Stimulated activated CD4-positive, alpha-beta T cell treated with anti-CD3 and anti-CD28 coated beads, Interleukin-1b, Interleukin-23, amount 100 ng/mL, for 48 hours (primary cell): ENCODE measurements at regions not wholly inside any gene's neighbourhood (a gene's known extent, or its start where the extent isn't known, plus 50 kb on each side); places are given as distances from the start of the nearest gene placed in this dataset.
A peak's percentile ranks its signal among the peaks of the same experiment; 100 is the strongest.

ENCODE experiments used
- DNase-seq: peaks from one replicate; pipeline ENCODE4 v3.0.0-alpha.2; 2020

GRCh38 chr9:85427772-85428171, 314.0 kb downstream of the AGTPBP1 start:
- DNase-seq: no peak

- DNase-seq: peak; percentile 40
These were observed 316.6 kb downstream of the AGTPBP1 start for GRCh38 chr9:85425153-85425611.

GRCh38 chr9:85423422-85423821, 318.3 kb downstream of the AGTPBP1 start:
- no peak for DNase-seq

- no peak for DNase-seq
These were observed 320.1 kb downstream of the AGTPBP1 start for GRCh38 chr9:85421641-85422040.

- DNase-seq: no peak
These were observed 321.0 kb downstream of the AGTPBP1 start for GRCh38 chr9:85420750-85421149.

- no peak for DNase-seq
These were observed 324.1 kb downstream of the AGTPBP1 start for GRCh38 chr9:85417674-85418073.

GRCh38 chr9:85416715-85417114, 325.0 kb downstream of the AGTPBP1 start:
- no peak for DNase-seq

- DNase-seq: no peak
These were observed 327.4 kb downstream of the AGTPBP1 start for GRCh38 chr9:85414390-85414789.

- no peak for DNase-seq
These were observed 333.3 kb downstream of the AGTPBP1 start for GRCh38 chr9:85408494-85408893.

- DNase-seq: no peak
These were observed 336.2 kb downstream of the AGTPBP1 start for GRCh38 chr9:85405566-85405950.

- no peak for DNase-seq
These were observed 336.7 kb downstream of the AGTPBP1 start for GRCh38 chr9:85404911-85405565.

- DNase-seq: no peak
These were observed 339.2 kb downstream of the AGTPBP1 start for GRCh38 chr9:85402551-85402950.

GRCh38 chr9:85401998-85402397, 339.8 kb downstream of the AGTPBP1 start:
- DNase-seq: no peak

GRCh38 chr9:85397005-85397404, 344.7 kb downstream of the AGTPBP1 start:
- DNase-seq: no peak

GRCh38 chr9:85392260-85392659, 349.5 kb downstream of the AGTPBP1 start:
- DNase-seq: no peak

GRCh38 chr9:85377731-85378289, 363.9 kb downstream of the AGTPBP1 start:
- no peak for DNase-seq

GRCh38 chr9:85368781-85369180, 373.0 kb downstream of the AGTPBP1 start:
- no peak for DNase-seq

- no peak for DNase-seq
These were observed 382.6 kb downstream of the AGTPBP1 start for GRCh38 chr9:85359161-85359560.

GRCh38 chr9:85349046-85349445, 392.7 kb downstream of the AGTPBP1 start:
- DNase-seq: no peak

- DNase-seq: no peak
These were observed 394.2 kb downstream of the AGTPBP1 start for GRCh38 chr9:85347541-85347940.

GRCh38 chr9:85344901-85345300, 396.9 kb downstream of the AGTPBP1 start:
- no peak for DNase-seq

- no peak for DNase-seq
These were observed 402.4 kb downstream of the AGTPBP1 start for GRCh38 chr9:85339338-85339737.

GRCh38 chr9:85334228-85334627, 407.5 kb downstream of the AGTPBP1 start:
- DNase-seq: no peak

- DNase-seq: no peak
These were observed 409.3 kb downstream of the AGTPBP1 start for GRCh38 chr9:85332487-85332886.

GRCh38 chr9:85331626-85332025, 410.1 kb downstream of the AGTPBP1 start:
- no peak for DNase-seq
